HL-60 (cell line): ENCODE measurements at regions not wholly inside any gene's neighbourhood (a gene's known extent, or its start where the extent isn't known, plus 50 kb on each side); places are given as distances from the start of the nearest gene placed in this dataset.

Experiments used
- CTCF ChIP-seq: IDR thresholded peaks from one replicate; pipeline ENCODE4 v1.5.1; 2011; ENCODE audit warnings: low read length, control low read depth, inconsistent platforms; ENCODE audit not compliant: insufficient read depth
- GABPA ChIP-seq: IDR thresholded peaks from 2 replicates; pipeline ENCODE4 v1.6.1; 2012; ENCODE audit warnings: low read depth
- POLR2AphosphoS5 ChIP-seq: IDR thresholded peaks from 2 replicates; pipeline ENCODE4 v1.6.1; 2012; ENCODE audit warnings: low read depth
- REST ChIP-seq: IDR thresholded peaks from 2 replicates; pipeline ENCODE4 v1.6.1; 2012; ENCODE audit warnings: low read depth; ENCODE audit not compliant: insufficient replicate concordance
- SPI1 ChIP-seq: IDR thresholded peaks from 2 replicates; pipeline ENCODE4 v1.6.1; 2012; ENCODE audit warnings: low read depth, mild to moderate bottlenecking, borderline replicate concordance

- TF ChIP-seq POLR2AphosphoS5 (no peak), CTCF (no peak), REST (no peak), GABPA (no peak), SPI1 (no peak)
Measured at GRCh38 chr11:105265845-105266244, 126.3 kb upstream of the CARD18 start.
